ENCODE measurements at regions not wholly inside any gene's neighbourhood (a gene's known extent, or its start where the extent isn't known, plus 50 kb on each side); places are given as distances from the start of the nearest gene placed in this dataset.

GRCh38 chr2:239674101-239674980, 273.5 kb upstream of the HDAC4 start:
- TF ChIP-seq, protein P1, sequence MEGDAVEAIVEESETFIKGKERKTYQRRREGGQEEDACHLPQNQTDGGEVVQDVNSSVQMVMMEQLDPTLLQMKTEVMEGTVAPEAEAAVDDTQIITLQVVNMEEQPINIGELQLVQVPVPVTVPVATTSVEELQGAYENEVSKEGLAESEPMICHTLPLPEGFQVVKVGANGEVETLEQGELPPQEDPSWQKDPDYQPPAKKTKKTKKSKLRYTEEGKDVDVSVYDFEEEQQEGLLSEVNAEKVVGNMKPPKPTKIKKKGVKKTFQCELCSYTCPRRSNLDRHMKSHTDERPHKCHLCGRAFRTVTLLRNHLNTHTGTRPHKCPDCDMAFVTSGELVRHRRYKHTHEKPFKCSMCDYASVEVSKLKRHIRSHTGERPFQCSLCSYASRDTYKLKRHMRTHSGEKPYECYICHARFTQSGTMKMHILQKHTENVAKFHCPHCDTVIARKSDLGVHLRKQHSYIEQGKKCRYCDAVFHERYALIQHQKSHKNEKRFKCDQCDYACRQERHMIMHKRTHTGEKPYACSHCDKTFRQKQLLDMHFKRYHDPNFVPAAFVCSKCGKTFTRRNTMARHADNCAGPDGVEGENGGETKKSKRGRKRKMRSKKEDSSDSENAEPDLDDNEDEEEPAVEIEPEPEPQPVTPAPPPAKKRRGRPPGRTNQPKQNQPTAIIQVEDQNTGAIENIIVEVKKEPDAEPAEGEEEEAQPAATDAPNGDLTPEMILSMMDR (IDR thresholded peaks at IDR 0.05) = no peak
- no peak for TF ChIP-seq POLR2A (IDR thresholded peaks at IDR 0.05)

Data from tibial nerve (tissue), 3 donors.